PC-3 (cell line): ENCODE measurements at regions not wholly inside any gene's neighbourhood (a gene's known extent, or its start where the extent isn't known, plus 50 kb on each side); places are given as distances from the start of the nearest gene placed in this dataset.

Source experiments
- ATAC-seq: fragments of 200-7000 bp; cut with Tn5 transposase; 2 replicates; pipeline ENCODE4 v1.9.1; 2020; ENCODE audit warnings: mild to moderate bottlenecking, moderate library complexity
- BruUV-seq: library from RNA; stranded (reverse); fragments of 400-500 nt; replicated peaks from 2 replicates; lab custom pipeline; 2021; lab: Mats Ljungman, UMichigan
- CTCF ChIA-PET: fragments of 300-600 bp; sonication (Branson Sonifier 250); formaldehyde crosslinking; loops from one replicate; lab custom pipeline; 2022; ENCODE audit warnings: antibody characterized with exemption; lab: Charles Lee
- POLR2A ChIA-PET: fragments of 300-600 bp; sonication (Branson Sonifier 250); formaldehyde crosslinking; loops from one replicate; lab custom pipeline; 2022; ENCODE audit warnings: antibody characterized with exemption; ENCODE audit not compliant: unreplicated experiment; lab: Charles Lee
- DNase-seq: peaks from one replicate; pipeline ENCODE4 v3.0.0-alpha.2; 2015
- H2AFZ ChIP-seq: fragments of 300-600 bp; sonication (generic); 2 replicates; pipeline ENCODE4 v1.6.0; 2016; ENCODE audit warnings: antibody characterized with exemption, low read length
- H3F3A ChIP-seq: fragments of 300-600 bp; sonication (generic); one replicate; pipeline ENCODE4 v1.6.0; 2017; ENCODE audit warnings: antibody characterized with exemption, low read length, control low read depth, mild to moderate bottlenecking; ENCODE audit not compliant: unreplicated experiment
- H3K27ac ChIP-seq: fragments of 300-600 bp; sonication (generic); 2 replicates; pipeline ENCODE4 v1.5.1; 2016; ENCODE audit warnings: mild to moderate bottlenecking, low read length
- H3K27me3 ChIP-seq: fragments of 300-600 bp; sonication (generic); 2 replicates; pipeline ENCODE4 v1.6.1; 2016; ENCODE audit warnings: low read length, mixed read lengths
- H3K36me3 ChIP-seq: fragments of 300-600 bp; sonication (generic); 2 replicates; pipeline ENCODE4 v1.6.1; 2016; ENCODE audit warnings: low read depth, mixed run types, low read length, mixed read lengths
- H3K4me1 ChIP-seq: fragments of 300-600 bp; sonication (generic); 2 replicates; pipeline ENCODE4 v1.5.1; 2016; ENCODE audit warnings: low read length; ENCODE audit not compliant: insufficient read depth
- H3K4me2 ChIP-seq: fragments of 300-600 bp; sonication (generic); 2 replicates; pipeline ENCODE4 v1.6.0; 2016; ENCODE audit warnings: low read length
- H3K4me3 ChIP-seq: fragments of 300-600 bp; sonication (generic); 2 replicates; pipeline ENCODE4 v1.5.1; 2016; ENCODE audit warnings: mild to moderate bottlenecking, low read length, mixed read lengths
- H3K79me2 ChIP-seq: fragments of 300-600 bp; sonication (generic); 2 replicates; pipeline ENCODE4 v1.6.1; 2017; ENCODE audit warnings: low read length, mixed read lengths
- H3K9ac ChIP-seq: fragments of 300-600 bp; sonication (generic); 2 replicates; pipeline ENCODE4 v1.6.0; 2016; ENCODE audit warnings: mild to moderate bottlenecking, low read length
- H3K9me2 ChIP-seq: fragments of 300-600 bp; sonication (generic); replicated peaks from 2 replicates; pipeline ENCODE4 v1.6.1; 2016; ENCODE audit warnings: mixed run types, low read length, mixed read lengths
- H3K9me3 ChIP-seq: fragments of 300-600 bp; sonication (generic); 2 replicates; pipeline ENCODE4 v1.6.1; 2016; ENCODE audit warnings: low read length, mixed read lengths
- H4K20me1 ChIP-seq: fragments of 300-600 bp; sonication (generic); 2 replicates; pipeline ENCODE4 v1.6.1; 2016; ENCODE audit warnings: low read length, mixed read lengths
- EZH2 ChIP-seq: fragments of 300-600 bp; sonication (generic); IDR thresholded peaks from one replicate; pipeline ENCODE4 v1.6.1; 2017; ENCODE audit warnings: antibody characterized with exemption, mild to moderate bottlenecking, low read length; ENCODE audit not compliant: unreplicated experiment
- EZH2phosphoT487 ChIP-seq: fragments of 300-600 bp; sonication (generic); IDR thresholded peaks from 2 replicates; pipeline ENCODE4 v1.6.1; 2018; ENCODE audit warnings: mild to moderate bottlenecking, antibody characterized with exemption, low read length, borderline replicate concordance
- intact Hi-C: fragments of 100-400 bp; cut with micrococcal nuclease; formaldehyde crosslinking; loops from 2 replicates; pipeline ENCODE4 v1.9.0; 2023
- TF ChIP-seq, protein P1 (sequence below): fragments of 300-600 bp; sonication (generic); conservative IDR thresholded peaks from 2 replicates; pipeline ENCODE4 v1.5.1; 2017; ENCODE audit warnings: antibody characterized with exemption, low read depth, mild to moderate bottlenecking, low read length

DNA sequence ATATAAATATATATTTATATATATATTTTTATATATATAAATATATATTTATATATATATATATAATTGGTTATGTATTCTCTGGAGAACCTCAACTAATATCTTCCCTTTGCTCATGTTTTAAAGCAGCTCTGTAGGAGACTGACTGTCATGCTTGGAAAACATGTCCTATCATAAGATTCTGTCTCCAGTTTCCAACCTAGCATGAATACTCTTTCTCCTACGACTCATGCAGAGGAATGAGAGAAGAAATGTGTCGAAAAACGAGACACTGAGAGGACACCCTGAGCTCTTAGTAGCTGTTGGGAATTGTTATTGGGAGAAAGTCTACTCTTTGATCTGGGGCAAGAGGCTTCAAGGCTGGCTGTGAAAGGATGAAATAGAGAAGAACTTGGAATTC lies 166.5 kb upstream of the SLIT2 start:
- Histone ChIP-seq H3K4me3 (no peak overlapping the region), H3K9ac (no peak overlapping the region), H4K20me1 (no peaks in the 10 kb centered on the region), H3F3A (no peaks in the 10 kb centered on the region), H3K4me2 (no peak overlapping the region), H3K79me2 (no peaks in the 10 kb centered on the region), H3K9me2 (no peaks in the 10 kb centered on the region), H3K27me3 (no peaks in the 10 kb centered on the region), H3K36me3 (no peaks in the 10 kb centered on the region), H3K27ac (no peak overlapping the region), H3K4me1 (no peaks in the 10 kb centered on the region), H2AFZ (no peak overlapping the region), H3K9me3 (no peaks in the 10 kb centered on the region)
- no TSS peak for BruUV-seq
- TF ChIP-seq EZH2 (no peak), EZH2phosphoT487 (no peak)
- TF ChIP-seq, protein P1, sequence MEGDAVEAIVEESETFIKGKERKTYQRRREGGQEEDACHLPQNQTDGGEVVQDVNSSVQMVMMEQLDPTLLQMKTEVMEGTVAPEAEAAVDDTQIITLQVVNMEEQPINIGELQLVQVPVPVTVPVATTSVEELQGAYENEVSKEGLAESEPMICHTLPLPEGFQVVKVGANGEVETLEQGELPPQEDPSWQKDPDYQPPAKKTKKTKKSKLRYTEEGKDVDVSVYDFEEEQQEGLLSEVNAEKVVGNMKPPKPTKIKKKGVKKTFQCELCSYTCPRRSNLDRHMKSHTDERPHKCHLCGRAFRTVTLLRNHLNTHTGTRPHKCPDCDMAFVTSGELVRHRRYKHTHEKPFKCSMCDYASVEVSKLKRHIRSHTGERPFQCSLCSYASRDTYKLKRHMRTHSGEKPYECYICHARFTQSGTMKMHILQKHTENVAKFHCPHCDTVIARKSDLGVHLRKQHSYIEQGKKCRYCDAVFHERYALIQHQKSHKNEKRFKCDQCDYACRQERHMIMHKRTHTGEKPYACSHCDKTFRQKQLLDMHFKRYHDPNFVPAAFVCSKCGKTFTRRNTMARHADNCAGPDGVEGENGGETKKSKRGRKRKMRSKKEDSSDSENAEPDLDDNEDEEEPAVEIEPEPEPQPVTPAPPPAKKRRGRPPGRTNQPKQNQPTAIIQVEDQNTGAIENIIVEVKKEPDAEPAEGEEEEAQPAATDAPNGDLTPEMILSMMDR = no peak
- CTCF ChIA-PET = no interaction called here
- intact Hi-C loops = no loop called here
- ATAC-seq (no peak), DNase-seq (no peak)
- POLR2A ChIA-PET = no interaction called here

DNA sequence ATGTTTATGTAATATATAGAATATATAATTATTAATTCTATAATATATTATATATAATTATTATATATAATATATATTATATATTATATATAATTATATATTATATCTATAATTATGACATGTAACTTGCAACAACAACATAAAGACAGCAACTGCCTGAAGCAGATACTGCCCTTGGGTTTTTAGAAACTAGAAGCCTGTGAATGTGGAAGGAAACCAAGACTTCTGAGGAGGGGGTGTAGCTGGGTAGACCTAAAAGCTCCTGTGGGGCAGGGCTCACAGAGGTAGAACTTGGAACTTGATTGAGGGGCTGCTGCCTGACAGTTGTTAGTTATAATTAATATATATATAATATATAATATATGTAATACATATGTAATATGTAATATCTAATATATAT lies 167.2 kb upstream of the SLIT2 start:
- ChIA-PET POLR2A (no interaction called here), CTCF (no interaction called here)
- H3K9ac ChIP-seq = no peak overlapping the region

DNA sequence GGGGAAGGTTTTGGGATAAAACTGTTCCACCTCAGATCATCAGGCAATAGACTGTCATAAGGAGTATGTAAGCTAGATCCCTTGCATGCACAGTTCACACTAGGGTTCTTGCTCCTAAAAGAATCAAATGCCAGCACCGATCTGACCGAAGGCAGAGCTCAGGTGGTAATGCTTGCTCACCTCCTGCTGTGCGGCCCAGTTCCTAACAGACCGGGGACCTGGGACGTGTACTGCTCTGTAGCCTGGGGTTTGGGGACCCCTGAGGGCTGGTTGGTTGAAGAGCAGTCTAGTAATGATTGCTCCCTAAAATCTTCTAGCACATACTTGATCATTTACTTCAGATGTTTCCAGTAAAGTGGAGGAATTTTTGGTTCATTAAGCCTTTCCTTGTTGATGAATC lies 173.1 kb upstream of the SLIT2 start:
- TF ChIP-seq, protein P1 = no peak
- no peak for TF ChIP-seq EZH2
- TF ChIP-seq EZH2phosphoT487 = no peak
- H3K4me3 ChIP-seq = no peak overlapping the region
- DNase-seq = no peak
- no peaks in the 10 kb centered on the region for H3K9me3 ChIP-seq
- no peaks in the 10 kb centered on the region for H4K20me1 ChIP-seq
- no TSS peak for BruUV-seq
- no peak overlapping the region for H2AFZ ChIP-seq
- ChIA-PET CTCF (no interaction called here), POLR2A (no interaction called here)
- no peaks in the 10 kb centered on the region for H3K4me1 ChIP-seq
- H3K27me3 ChIP-seq = no peaks in the 10 kb centered on the region
- H3K9ac ChIP-seq = no peak overlapping the region
- no peak overlapping the region for H3K27ac ChIP-seq
- ATAC-seq = no peak
- no peaks in the 10 kb centered on the region for H3K36me3 ChIP-seq
- H3K9me2 ChIP-seq = no peaks in the 10 kb centered on the region
- H3K4me2 ChIP-seq = no peak overlapping the region
- no peaks in the 10 kb centered on the region for H3F3A ChIP-seq
- H3K79me2 ChIP-seq = no peaks in the 10 kb centered on the region
- intact Hi-C loops = loop anchor here (10.0 kb wide), 2 partner anchors 166 to 854 kb away; no protein-coding TSS in a partner anchor

More for the DNA sequence above, 167.2 kb upstream of the SLIT2 start:
- H3K36me3 ChIP-seq = no peaks in the 10 kb centered on the region
- no peaks in the 10 kb centered on the region for H3K9me3 ChIP-seq
- TF ChIP-seq EZH2phosphoT487 (no peak), EZH2 (no peak)
- TF ChIP-seq, protein P1 = no peak
- H3K4me3 ChIP-seq = no peak overlapping the region
- intact Hi-C loops = no loop called here
- no TSS peak for BruUV-seq
- H3K9me2 ChIP-seq = no peaks in the 10 kb centered on the region
- no peak overlapping the region for H3K4me2 ChIP-seq
- H3K27me3 ChIP-seq = no peaks in the 10 kb centered on the region
- H4K20me1 ChIP-seq = no peaks in the 10 kb centered on the region
- DNase-seq (no peak), ATAC-seq (no peak)
- no peak overlapping the region for H3K27ac ChIP-seq
- H3F3A ChIP-seq = no peaks in the 10 kb centered on the region
- no peaks in the 10 kb centered on the region for H3K4me1 ChIP-seq
- no peak overlapping the region for H2AFZ ChIP-seq
- H3K79me2 ChIP-seq = no peaks in the 10 kb centered on the region
